NCI-H748 (cell line): ENCODE measurements at regions not wholly inside any gene's neighbourhood (a gene's known extent, or its start where the extent isn't known, plus 50 kb on each side); places are given as distances from the start of the nearest gene placed in this dataset.
A peak's percentile ranks its signal among the peaks of the same experiment; 100 is the strongest.
"Not testable (repeated sequence)": the region's sequence is repeated elsewhere in the genome, so short reads cannot be mapped to it uniquely, and the experiment has no call there.

Source experiments
- DNase-seq: peaks from one replicate; lab custom pipeline; 2025; ENCODE audit not compliant: unreplicated experiment; lab: John Stamatoyannopoulos, UW

- no peak for DNase-seq
Observed at GRCh38 chr14:101076451-101077198, 173.1 kb upstream of the RTL1 start.

- DNase-seq, result peak; percentile 39
Observed at GRCh38 chr14:101077481-101078074, 174.1 kb upstream of the RTL1 start.

GRCh38 chr14:101078170-101078891 lies 174.8 kb upstream of the RTL1 start:
- no peak for DNase-seq

GRCh38 chr14:101078892-101079221 lies 175.3 kb upstream of the RTL1 start:
- no peak for DNase-seq

GRCh38 chr14:101080922-101081593 lies 177.5 kb upstream of the RTL1 start:
- DNase-seq, result no peak

GRCh38 chr14:101082036-101082435 lies 178.5 kb upstream of the RTL1 start:
- DNase-seq, result no peak

- no peak for DNase-seq
Observed at GRCh38 chr14:101082436-101083384, 179.2 kb upstream of the RTL1 start.

DNA sequence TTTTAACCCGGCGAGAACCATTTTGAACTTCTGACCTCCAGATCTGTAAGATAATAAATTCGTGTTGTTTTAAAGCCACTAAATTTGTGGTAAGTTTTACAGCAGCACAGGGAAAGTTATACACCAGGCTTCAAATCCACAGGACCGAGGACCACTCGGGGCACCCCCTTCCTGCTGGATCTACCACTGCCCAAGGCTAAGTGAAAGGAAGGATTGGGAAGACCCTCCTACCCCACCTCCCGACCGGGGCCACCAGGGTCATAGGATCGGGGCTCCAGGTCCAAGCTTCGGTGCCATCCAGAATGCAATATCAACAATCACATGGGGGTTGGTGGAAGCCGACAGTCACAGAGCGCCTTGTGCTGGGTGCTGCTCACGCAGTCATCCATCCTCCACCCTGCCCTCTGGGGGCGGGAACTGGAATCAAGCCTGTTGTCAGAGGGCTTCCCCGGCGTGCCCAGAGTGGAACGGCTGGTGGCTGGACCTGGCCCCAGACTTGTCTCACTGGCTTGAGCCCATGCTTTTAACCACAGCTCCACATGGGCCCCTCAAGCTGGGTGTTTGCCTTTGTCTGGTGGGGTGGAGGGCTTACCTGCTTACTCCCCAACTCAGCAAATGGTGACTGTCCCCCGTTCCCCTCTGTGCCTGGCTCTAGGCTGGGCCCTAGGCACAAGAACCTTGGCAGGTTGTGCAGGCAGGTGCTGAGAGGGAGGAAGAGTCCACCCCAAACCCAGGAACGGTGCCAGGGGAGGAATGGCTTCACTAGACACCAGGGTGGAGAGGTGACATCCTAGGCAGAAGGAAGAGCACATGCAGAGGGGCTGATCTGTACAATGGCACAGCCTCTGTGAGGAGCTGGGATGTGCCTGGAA lies 180.3 kb upstream of the RTL1 start:
- peak; percentile 29 for DNase-seq

- no peak for DNase-seq
Observed at GRCh38 chr14:101084436-101084826, 180.9 kb upstream of the RTL1 start.

- DNase-seq, result no peak
Observed at GRCh38 chr14:101086926-101087325, 183.4 kb upstream of the RTL1 start.

DNA sequence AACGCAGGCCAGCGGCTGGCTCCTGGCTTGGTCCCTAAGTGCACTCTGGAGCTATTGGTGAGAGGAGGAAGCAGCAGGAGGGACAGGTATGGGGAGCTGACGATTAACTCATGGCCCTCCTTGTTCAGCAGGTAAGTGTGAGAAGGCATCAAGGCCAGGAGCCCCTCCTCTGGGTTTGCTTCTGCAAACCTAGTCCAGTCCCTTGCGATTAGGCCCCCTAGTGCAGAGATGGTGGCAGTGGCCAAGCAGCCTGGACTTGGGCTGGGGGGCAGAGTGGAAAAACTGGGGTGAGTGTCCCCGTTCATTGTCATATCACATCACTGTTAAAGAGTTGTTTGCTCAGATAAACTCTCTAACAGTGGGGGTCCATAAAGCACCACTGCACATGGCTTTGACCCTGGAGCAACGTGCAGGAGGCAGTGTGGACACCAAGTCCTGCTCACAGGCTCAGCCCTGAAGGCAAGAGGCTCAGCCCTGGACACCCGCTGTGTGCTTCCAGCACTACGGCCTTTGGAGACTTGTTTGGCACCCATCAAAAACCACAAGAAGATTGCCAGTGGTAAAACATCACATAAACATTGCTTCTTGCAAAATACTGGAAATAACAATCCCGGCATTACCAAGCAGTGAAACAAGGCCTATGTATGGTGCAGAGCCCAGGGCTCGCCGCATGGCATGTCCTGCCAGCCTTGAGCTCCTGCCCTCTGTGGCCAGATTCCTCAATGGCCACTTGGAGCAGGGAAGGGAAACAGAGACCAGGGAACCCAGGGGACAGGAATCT lies 184.3 kb upstream of the RTL1 start:
- no peak for DNase-seq

- no peak for DNase-seq
Observed at GRCh38 chr14:101088395-101088667, 184.8 kb upstream of the RTL1 start.

DNA sequence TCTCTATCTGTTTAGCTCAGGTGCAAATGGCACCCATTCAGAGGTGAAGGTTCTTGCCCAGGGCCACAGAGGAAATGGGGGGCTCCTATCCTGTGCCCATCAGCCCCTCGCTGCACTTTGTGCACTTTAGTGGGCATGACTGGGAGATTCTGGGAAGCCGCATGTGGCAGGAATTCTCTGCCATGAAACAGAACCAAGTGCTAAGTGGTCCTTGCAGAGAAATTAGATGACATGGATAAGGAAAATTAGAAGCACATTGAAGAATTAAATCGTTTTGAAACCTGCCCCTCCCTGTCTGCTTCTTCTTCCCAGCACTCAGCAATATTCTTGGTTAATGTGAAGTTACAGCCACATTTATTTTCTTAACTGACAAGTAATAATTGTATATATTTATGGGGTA lies 185.2 kb upstream of the RTL1 start:
- DNase-seq, result no peak

DNA sequence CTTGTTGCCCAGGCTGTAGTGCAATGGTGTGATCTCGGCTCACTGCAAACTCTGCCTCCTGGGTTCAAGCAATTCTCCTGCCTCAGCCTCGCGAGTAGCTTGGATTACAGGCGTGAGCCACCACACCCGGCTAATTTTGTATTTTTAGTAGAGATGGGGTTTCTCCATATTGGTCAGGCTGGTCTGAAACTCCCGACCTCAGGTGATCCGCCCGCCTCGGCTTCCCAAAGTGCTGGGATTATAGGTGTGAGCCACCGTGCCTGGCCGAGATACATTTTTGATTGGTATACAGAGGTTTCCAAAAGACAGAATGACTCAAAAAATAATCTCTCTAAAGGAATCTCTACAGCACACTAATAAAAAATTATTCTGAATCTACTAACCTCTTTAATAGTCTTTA lies 187.0 kb upstream of the RTL1 start:
- not testable (repeated sequence) for DNase-seq

DNA sequence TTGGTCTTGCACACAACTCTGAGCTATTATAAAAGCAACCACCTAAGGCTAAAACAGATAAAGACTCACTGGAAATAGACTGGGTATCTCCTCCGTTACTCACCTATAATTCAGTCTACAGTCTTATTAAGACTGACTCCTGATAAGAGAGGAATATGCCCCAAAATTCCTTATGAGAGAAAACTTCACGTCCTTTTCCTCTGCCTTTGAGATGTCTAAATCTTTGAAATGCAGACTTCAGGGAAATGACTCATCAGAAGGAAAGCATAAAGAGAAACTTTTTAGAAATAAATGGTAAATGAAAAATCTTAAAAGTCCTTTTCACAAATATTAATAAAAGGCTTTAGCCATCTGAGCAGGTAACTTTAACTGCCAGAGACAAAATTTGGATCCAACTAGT lies 187.5 kb upstream of the RTL1 start:
- DNase-seq, result no peak

DNA sequence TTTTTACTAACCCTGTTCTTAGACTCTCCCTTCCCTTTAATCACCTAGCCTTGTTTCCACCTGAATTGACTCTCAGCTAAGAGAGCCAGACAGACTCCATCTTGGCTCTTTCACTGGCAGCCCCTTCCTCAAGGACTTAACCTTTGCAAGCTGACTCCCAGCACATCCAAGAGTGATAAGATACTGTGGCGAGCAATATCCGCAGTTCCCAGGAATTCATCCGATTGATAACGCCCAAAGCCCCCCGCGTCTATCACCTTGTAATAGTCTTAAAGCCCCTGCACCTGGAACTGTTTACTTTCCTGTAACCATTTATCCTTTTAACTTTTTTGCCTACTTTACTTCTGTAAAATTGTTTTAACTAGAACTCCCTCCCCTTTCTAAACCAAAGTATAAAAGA lies 191.4 kb upstream of the RTL1 start:
- not testable (repeated sequence) for DNase-seq

DNA sequence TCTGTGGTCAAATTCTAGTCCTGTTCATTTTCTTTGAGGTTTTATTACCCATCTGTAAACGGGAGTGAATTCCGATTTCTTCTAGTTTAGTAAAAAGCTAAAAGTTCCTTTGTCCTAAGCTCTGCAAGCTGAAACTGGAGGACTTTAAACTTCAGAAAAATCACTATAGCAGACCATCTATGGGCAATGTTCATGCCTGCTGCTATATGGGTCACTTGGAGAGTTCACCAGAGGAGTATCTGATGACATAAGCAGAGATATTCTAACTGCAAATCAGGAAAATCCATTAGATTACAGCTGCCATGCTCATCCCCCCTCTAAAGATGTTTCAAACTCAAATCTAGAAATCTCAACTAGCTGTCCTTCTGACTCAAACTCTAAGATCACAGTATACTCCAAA lies 193.0 kb upstream of the RTL1 start:
- no peak for DNase-seq

GRCh38 chr14:101097109-101097793 lies 193.7 kb upstream of the RTL1 start:
- peak; percentile 92 for DNase-seq

DNA sequence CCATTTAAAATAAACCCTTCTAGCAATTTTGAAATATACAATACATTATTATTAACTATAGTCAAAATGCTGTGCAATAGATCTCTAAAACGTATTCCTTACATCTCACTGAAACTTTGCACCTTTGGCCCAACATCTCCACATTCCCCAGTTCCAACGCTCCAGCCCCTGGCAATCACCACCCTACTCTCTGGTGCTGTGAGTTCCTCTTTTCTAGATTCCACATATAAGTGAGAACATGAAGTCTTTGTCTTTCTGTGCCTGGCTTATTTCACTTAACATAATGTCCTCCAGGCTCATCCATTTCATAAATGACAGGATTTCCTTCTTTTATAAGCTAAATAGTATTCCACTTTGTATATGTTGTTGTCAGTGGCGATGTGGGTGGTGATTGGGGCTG lies 194.7 kb upstream of the RTL1 start:
- DNase-seq, result no peak
